HG03521 (cell line): ENCODE measurements at regions not wholly inside any gene's neighbourhood (a gene's known extent, or its start where the extent isn't known, plus 50 kb on each side); places are given as distances from the start of the nearest gene placed in this dataset.
"Not testable (repeated sequence)": the region's sequence is repeated elsewhere in the genome, so short reads cannot be mapped to it uniquely, and the experiment has no call there.

Source experiments
- ATAC-seq: cut with Tn5 transposase; IDR thresholded peaks from one replicate; pipeline ENCODE4 v1.9.1; 2021; ENCODE audit warnings: mild to moderate bottlenecking, moderate library complexity; ENCODE audit not compliant: unreplicated experiment

DNA sequence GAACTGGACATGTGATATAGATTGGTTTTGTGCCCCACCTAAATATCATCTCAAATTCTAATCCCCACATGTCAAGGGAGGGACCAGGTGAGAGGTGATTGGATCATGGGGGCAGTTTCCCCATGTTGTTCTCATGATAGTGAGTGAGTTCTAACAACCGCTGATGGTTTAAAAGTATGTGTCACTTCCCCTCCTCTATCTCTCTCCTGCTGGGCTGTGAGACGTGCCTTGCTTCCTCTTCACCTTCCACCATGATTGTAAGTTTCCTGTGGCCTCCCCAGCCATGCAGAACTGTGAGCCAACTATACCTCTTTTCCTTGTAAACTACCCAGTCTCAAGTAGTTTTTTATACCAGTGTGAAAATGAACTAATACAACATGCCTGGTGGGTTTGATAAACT lies 1122.5 kb downstream of the TMEM121 start:
- not testable (repeated sequence) for ATAC-seq

DNA sequence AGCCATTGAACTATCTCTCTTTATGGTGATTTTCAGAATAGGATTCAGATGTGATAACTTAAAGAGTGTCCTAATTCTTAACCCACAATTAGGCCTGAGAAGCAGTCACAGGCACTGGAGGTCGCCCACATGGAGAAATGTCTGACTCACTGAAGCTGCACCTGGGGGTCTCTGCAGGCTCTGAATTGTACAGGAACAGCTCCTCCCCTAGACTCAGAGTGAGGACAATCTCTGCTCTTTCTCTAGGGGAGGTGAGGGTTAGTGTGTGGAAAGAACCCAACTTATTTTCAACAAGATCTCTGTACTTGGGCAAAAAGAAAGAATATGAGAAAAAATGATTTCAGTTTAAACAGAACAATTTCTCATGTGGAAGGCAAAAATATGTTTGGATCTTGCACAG lies 1124.6 kb downstream of the TMEM121 start:
- no peak for ATAC-seq

DNA sequence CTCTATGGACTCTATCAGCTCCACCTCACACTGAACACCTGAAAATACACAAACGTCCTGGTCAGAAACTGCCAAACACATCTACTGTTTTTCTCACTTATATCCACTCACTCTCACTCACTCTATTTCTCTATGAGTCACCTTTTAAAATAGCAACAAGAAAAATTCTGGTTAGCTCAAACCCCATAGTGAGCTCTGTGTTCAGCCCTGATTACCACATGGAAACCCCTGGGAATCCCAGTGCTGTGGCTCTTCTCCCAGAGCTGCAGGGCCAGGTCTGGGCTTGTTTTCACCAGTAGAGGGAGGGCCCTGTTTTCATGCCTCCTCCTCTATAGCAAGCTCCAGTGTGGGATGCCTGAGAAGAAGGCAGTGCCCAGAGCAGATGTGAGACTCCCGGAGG lies 1126.1 kb downstream of the TMEM121 start:
- no peak for ATAC-seq

DNA sequence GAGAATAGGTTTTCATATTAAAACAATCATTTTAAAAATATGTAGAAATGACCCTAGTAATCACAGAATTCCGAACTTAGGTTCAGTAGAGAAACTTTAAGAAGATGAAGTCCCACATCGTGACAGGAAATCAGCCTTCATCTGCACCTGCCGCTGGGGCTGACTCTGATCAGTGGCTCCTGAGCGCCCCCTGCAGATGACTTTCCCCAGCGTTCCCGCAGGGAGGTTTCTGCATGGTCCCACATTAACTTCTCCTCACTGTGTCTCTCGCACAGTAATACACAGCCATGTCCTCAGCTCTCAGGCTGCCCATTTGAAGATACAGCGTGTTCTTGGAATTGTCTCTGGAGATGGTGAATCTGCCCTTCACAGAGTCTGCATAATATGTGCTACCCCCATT lies 1131.1 kb downstream of the TMEM121 start:
- ATAC-seq: no peak

DNA sequence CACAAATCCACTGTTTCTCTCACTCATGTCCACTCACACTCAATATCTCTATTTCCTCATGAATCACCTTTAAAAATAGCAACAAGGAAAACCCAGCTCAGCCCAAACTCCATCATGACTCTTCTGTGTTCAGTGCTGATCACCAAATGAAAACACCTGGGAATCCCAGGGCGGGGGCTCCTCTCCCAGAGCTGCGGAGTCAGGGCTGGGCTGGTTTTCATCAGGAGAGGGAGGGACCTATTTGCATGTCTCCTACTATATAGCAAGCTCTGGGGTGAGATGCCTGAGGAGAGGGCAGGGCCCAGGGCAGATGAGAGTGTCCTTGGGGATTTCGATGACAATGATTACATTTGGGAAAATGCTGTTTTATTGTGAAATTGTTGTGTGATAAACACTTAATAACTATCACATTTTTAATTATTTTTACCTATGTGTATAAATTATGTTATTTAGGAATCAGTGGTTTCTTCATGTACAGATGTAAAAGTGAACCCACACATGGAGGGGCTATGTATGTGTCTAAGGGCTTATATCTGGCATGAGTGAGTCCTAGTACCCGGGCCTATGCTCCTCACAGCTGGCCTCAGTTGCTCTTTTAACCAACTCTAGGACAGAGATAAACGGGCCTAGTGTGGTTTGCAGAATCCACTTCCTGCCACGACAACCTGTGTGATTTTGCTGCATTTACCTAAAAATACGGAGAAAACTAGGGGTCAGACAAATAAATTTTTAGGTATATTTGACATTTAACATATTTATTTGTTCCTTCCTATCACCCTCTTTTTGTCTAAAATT lies 1131.9 kb downstream of the TMEM121 start:
- not testable (repeated sequence) for ATAC-seq

DNA sequence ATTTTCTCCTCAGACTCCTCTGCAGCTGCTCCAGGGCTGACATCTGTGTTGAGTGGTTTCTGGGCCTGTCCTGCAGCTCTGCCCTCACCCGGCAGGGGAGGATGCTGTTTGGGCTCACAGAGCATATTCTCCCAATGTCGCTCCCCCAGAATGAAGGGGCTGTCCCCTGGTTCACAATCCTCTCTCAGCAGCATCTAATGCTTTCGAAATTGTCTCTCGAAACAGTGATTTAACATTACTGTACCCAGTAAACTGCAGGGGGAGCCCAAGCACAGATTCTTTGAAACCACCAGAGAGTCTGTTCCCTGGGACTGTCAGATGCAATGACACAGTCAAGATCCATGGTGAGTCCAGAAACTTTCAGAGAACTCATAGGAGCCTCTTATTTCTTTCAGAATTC lies 1135.2 kb downstream of the TMEM121 start:
- ATAC-seq: not testable (repeated sequence)

DNA sequence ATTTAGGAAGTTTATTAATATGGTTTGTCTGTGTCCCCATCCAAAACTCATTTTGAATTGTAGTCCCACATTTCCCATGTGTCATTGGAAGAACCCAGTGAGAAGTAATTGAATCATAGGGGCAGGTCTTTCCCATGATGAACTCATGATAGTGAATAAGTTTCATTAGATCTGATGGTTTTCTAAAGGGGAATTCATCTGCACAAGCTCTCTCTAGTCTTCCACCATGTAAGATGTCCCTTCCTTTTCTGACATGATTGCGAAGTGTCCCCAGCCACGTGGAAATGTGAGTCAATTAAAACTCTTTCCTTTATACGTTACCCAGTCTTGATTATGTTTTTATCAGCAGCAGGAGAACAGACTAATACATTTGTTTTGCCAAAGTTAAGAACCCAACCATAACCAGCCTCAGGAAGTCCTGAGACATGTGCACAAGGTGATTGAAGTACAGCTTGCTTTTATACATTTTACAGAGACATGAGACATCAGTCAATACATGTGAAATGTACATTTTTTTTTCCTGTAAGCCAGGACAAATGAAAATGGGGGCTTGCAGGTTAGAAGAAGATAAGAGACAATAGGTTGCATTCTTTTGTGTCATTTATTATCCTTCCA lies 1136.7 kb downstream of the TMEM121 start:
- ATAC-seq: no peak

DNA sequence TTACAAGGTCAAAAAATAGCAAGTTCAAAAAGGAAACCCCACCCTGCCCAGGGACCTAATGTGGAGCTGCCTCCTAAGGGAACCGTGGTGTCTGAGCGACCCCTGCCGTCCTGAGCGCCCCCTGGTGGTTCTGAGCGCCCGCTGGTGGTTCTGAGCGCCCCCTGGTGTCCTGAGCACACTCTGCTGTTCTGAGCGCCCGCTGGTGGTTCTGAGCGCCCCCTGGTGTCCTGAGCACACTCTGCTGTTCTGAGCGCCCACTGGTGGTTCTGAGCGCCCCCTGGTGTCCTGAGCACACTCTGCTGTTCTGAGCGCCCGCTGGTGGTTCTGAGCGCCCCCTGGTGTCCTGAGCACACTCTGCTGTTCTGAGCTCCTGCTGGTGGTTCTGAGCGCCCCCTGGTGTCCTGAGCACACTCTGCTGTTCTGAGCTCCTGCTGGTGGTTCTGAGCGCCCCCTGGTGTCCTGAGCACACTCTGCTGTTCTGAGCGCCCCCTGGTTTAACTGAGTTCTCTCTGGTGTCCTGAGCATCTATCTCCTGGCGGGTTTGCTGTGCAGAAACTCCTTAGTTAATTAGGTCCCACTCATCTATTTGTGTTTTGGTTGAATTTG lies 1137.5 kb downstream of the TMEM121 start:
- peak; percentile 64 for ATAC-seq

DNA sequence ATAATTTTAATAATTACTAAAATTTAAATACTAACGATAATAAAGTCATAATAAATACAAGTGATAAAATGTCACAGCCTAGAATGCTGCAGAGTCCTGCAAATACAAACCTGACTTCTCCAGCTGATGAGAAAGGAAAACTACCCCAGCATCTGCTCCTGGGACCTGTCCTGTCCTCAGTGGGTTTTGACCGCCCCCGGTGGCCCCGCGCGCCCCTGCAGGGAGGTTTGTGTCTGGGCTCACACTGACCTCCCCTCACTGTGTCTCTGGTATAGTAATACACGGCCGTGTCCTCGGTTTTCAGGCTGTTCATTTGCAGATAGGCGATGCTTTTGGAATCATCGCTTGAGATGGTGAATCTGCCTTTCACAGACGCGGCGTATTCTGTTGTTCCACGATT lies 1139.4 kb downstream of the TMEM121 start:
- no peak for ATAC-seq

DNA sequence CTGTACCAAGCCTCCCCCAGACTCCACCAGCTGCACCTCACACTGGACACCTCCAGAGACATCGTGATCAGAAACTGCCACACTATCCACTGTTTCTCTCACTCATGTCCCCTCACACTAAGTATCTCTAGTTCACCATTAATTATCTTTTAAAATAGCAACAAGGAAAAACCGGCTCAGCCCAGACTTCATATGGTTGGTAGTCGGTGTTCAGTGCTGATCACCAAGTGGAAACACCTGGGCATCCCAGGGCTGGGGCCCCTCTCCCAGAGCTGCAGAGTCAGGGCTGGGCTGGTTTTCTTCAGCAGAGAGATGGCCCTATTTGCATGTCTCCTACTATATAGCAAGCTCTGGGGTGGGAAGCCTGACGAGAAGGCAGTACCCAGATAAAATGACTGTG lies 1140.0 kb downstream of the TMEM121 start:
- no peak for ATAC-seq

DNA sequence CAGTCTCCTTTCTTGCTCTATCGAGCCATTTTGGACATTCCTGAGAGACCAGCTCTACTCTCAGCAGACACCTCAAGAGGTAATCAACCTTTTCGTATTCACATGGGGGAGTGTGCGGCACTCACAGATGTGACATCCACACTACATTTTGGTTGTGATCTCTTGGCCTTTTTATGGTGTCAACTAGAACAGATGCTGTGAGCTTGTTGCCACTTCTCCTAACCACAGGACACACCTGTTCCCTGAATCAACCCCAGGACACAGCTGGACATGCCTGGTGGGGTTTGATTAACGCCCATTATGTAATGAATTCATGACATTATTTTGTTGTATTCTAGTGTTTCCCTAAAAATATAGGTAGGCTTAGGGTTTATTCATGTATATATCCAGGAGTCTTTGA lies 1143.6 kb downstream of the TMEM121 start:
- no peak for ATAC-seq

DNA sequence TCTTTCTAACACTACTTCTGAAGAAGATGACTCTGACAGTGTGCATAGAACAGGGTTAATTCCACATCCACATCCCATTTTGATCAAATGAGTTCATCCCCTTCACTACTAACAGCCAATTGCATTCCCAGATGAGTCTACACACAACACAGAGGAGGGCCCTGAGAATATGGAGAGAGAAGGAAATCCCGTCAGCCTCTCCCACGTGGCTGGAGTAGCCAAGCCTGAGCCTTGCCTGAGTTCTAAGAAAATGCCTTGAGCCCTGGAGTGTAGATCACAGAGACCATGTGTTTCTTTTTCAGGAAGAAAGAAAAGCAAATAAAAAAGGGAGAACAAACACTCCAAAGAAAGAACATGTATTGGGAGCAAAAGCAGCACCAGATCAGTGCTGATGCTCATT lies 1147.7 kb downstream of the TMEM121 start:
- not testable (repeated sequence) for ATAC-seq

DNA sequence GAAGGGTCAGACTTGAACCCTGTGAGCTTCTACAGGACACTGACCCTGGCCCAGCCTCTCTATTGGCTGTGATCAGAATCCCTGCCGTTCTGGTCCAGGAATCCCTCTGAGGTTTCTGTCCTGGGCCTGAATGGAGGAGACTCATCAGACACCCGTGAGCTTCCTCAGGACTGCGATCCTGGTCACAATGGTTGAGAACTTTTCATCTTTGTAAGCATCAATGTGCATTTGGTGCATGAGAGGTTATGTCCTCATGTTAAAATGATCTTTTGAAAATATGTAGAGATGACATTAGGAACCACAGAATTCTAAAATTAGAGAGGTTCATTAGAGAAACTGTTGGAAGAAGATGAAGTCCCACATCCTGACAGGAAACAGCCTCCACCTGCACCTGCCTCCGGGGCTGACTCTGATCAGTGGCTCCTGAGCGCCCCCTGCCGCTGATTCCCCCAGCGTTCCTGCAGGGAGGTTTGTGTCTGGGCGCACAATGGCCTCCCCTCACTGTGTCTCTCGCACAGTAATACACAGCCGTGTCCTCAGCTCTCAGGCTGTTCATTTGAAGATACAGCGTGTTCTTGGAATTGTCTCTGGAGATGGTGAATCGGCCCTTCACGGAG lies 1148.2 kb downstream of the TMEM121 start:
- not testable (repeated sequence) for ATAC-seq

DNA sequence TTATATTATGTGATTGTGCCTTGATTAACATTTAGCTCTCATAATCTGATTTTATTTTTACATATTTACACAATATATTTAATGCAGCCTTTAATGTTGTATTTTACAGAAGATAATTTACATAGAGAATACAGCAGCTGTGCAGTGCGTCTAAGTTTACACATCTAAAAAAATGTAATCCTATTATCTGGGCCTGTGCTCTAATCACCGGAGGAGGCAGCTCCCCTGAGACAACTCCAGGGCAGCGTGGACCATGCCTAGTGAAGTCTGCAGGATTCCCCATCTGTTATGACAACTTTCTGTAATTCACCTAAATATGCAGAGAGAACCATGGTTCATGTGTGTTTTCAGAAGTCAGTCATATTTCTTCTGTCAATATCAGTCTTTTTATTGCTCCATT lies 1149.3 kb downstream of the TMEM121 start:
- ATAC-seq: not testable (repeated sequence)

DNA sequence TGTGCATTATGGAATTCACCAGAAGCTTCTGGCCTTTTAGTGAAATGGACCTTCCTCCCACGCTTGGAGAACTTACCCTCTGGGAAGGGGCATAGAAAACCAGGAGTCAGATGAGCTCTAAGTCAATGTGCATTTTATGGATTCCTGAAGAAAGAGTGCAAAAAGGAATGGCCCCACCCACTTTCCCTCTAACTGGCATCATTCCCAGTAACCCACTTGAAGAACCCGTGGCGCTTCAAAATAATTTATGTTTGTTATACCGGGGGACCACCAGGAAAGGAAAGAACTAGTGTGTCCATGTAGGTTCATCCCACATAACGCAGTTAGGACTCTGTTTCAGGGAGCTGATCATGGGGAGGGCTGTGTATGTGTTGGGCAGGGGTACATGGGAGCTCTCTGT lies 1153.4 kb downstream of the TMEM121 start:
- no peak for ATAC-seq

DNA sequence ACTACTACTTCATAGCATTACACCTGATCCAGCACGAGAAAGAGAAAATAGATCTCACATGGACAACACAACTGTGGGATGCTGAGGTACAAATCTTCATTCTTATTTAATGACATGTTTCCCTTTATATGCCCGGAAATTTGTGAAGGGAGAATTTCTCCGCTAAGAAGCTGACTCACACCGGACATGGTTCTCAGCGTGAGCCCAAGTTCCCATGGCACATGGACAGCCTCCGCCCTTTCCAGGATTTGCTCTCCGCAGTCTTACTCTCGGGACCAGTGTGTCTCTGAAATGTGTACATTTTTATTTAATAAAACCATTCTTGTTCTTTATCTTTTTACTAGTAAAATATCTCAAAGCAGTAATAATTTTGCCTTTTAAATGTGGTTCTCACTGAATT lies 1154.8 kb downstream of the TMEM121 start:
- no peak for ATAC-seq

DNA sequence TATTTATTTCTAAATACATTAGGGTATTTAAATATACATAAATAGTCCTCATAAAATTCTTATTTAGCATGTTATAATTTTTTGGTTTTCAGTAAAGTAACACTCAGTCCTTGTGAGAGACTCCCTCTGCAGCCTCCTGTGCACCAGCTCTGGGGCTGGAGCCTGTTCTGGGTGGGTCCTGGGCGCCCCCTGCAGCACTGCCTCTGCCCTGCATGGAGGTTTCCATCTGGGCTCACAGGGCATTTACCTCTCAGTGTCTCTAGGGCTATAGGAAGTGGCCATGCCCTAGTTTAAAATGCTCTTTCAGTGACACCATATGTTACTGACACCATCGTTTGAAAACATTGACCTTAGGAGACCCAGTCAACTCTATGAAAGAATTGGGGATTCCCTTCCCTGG lies 1155.2 kb downstream of the TMEM121 start:
- ATAC-seq: no peak

DNA sequence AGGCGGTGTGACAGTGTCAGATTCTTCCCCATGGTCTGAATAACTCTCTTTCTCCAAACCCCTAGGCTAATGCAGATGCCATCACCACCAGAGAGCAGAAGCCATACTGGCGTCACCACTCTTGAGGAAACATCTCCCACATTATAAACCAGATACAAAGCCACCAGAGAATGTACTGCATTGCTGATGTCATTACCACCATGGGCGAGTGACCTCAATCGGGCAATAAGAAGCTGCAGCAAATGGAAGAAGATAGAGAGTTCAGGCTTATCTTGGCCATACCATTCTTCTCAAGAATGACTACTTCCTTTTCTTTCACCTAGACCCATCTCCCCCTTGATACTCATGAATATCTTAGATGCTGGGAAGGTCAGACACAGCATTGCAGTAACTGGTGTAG lies 1157.2 kb downstream of the TMEM121 start:
- ATAC-seq: no peak

DNA sequence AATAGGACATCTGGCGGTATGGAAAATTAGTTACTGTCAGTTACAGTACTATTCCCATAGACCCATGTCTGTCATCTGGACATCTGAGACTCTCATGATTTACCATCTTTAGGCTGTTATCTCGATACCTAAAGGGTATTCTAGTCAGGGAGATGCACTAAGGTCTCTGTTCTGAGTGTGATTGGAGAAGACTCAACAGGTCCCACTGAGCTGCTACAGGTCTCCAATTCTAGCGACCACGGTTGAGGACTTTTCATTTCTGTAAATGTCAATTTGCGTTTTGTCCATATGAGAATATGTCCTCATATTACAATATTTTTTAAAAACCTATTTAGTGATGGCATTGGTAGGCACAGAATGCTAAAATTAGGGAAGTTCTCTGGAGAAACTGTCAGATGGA lies 1160.2 kb downstream of the TMEM121 start:
- ATAC-seq: no peak

DNA sequence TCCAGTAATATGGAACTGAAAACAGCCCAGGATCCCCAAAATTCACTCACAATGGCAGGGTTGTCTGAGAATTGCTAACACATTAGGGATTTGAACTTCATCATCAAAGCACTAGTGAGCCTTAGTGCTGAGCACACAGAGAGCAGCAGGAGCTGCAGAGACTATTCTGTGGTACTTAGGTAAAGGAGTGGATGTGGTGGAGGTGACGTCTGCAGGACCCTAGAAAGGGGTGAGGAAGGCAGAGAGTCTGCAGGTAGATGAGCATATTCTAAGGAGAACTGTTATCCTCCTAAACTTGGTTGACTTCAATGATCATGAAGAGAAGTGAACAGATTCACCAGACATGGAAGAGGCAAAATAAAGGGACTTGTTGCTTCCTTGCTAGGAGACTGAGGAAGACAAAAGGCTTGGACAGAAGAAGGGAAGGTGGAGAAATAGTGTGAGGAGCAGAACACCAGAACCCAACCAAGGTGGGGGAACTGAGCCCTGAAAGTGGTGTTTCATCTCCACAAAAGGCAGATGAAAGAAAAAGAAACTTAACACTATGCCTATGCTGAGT lies 1164.0 kb downstream of the TMEM121 start:
- no peak for ATAC-seq

DNA sequence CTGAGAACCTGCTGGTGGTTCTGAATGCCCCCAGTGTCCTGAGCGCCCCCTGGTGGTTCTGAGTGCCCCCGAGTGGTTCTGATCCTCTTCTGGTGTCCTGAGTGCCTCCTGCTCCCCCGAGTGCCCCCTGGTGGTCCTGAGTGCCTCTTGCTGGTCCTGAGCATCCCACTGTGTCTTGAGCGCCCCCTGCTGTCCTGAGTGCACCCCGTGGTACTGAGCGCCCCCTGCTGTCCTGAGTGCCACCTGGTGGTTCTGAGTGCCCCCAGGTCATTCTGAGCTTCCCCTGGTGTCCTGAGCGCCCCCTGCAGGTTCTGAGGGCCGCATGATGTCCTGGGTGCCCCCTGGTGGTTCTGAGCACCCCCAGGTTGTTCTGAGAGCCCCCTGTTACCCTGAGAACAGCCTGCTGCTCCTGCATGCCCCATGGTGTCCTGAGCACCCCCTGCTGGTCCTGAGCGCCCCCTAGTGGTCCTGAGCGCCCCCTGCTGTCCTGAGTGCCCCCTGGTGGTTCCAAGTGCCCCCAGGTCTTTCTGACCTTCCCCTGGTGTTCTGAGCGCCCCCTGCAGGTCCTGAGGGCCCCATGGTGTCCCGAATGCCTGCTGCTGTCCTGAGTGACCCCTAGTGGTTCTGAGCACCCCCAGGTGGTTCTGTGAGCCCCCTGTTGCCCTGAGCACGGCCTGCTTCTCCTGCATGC lies 1165.4 kb downstream of the TMEM121 start:
- peak; percentile 66 for ATAC-seq
